ENCODE measurements at regions not wholly inside any gene's neighbourhood (a gene's known extent, or its start where the extent isn't known, plus 50 kb on each side); places are given as distances from the start of the nearest gene placed in this dataset.

GRCh38 chr1:239270509-239270908 is 115.9 kb upstream of the CHRM3 start:
- TF ChIP-seq TAF1 (conservative IDR thresholded peaks at IDR 0.05) (no peak), ZBTB33 (IDR thresholded peaks at IDR 0.05) (no peak), CTCF (IDR thresholded peaks at IDR 0.05; ENCODE audit: low read depth, low read length, missing input control) (no peak), EGR1 (IDR thresholded peaks at IDR 0.05; ENCODE audit: low read depth in 2 of 2) (no peak), SP1 (IDR thresholded peaks at IDR 0.05) (no peak), YY1 (IDR thresholded peaks at IDR 0.05) (no peak)
